ENCODE measurements at regions not wholly inside any gene's neighbourhood (a gene's known extent, or its start where the extent isn't known, plus 50 kb on each side); places are given as distances from the start of the nearest gene placed in this dataset.

GRCh38 chr14:22432348-22432976, 156.6 kb downstream of the DAD1 start:
- Histone ChIP-seq H3K4me1 (peaks cover 3 to 26% of the 10 kb centered on the region in 2 donors), H3K27me3 (no peaks in the 10 kb centered on the region), H3K9me3 (no peaks in the 10 kb centered on the region), H3K27ac (no peak overlapping the region), H3K4me3 (no peak overlapping the region), H3K36me3 (no peaks in the 10 kb centered on the region)
- no peak for TF ChIP-seq CTCF (IDR thresholded peaks at IDR 0.05)
- intact Hi-C loops (cut with DNase I) = no loop called here
- DNase-seq (ENCODE audit: low spot score in 2 of 2) = peak in 1 of 2 donors; percentile 70

GRCh38 chr14:22429546-22430294, 159.3 kb downstream of the DAD1 start:
- intact Hi-C loops (cut with DNase I) = no loop called here
- Histone ChIP-seq H3K4me3 (no peak overlapping the region), H3K9me3 (no peaks in the 10 kb centered on the region), H3K27me3 (no peaks in the 10 kb centered on the region), H3K27ac (no peak overlapping the region), H3K4me1 (peaks cover 3 to 29% of the 10 kb centered on the region in 2 donors), H3K36me3 (no peaks in the 10 kb centered on the region)
- DNase-seq (ENCODE audit: low spot score in 2 of 2) = no peak
- no peak for TF ChIP-seq CTCF (IDR thresholded peaks at IDR 0.05)

- Histone ChIP-seq H3K4me3 (peak overlapping the region in 1 of 2 donors; percentile 25), H3K9me3 (no peaks in the 10 kb centered on the region), H3K36me3 (no peaks in the 10 kb centered on the region), H3K27ac (no peak overlapping the region), H3K27me3 (no peaks in the 10 kb centered on the region), H3K4me1 (peaks cover 3 to 29% of the 10 kb centered on the region in 2 donors)
- no peak for TF ChIP-seq CTCF (IDR thresholded peaks at IDR 0.05)
- DNase-seq (ENCODE audit: low spot score in 2 of 2) = no peak
- intact Hi-C loops (cut with DNase I) = no loop called here
Measured at GRCh38 chr14:22428700-22429291, 160.2 kb downstream of the DAD1 start.

GRCh38 chr14:22427771-22428231, 161.2 kb downstream of the DAD1 start:
- H3K4me3 ChIP-seq = peak overlapping the region; percentile 23 to 44
- peak overlapping the region; percentile 33 to 46 for H3K27ac ChIP-seq
- H3K4me1 ChIP-seq = peaks cover 0 to 23% of the 10 kb centered on the region in 2 donors
- no peak for DNase-seq (ENCODE audit: low spot score in 2 of 2)
- H3K9me3 ChIP-seq = no peaks in the 10 kb centered on the region
- no peaks in the 10 kb centered on the region for H3K36me3 ChIP-seq
- no peak for TF ChIP-seq CTCF (IDR thresholded peaks at IDR 0.05)
- intact Hi-C loops (cut with DNase I) = loop anchor here (2.0 kb wide), 1 partner anchor 27 kb away; no protein-coding TSS in a partner anchor
- H3K27me3 ChIP-seq = no peaks in the 10 kb centered on the region

GRCh38 chr14:22426711-22427110, 162.3 kb downstream of the DAD1 start:
- Histone ChIP-seq H3K9me3 (no peaks in the 10 kb centered on the region), H3K27me3 (no peaks in the 10 kb centered on the region), H3K4me3 (no peak overlapping the region), H3K27ac (no peak overlapping the region), H3K36me3 (no peaks in the 10 kb centered on the region), H3K4me1 (peaks cover 0 to 17% of the 10 kb centered on the region in 2 donors)
- no peak for DNase-seq (ENCODE audit: low spot score in 2 of 2)
- TF ChIP-seq CTCF (IDR thresholded peaks at IDR 0.05) = no peak
- intact Hi-C loops (cut with DNase I) = loop anchor here (2.0 kb wide), 1 partner anchor 26 kb away; no protein-coding TSS in a partner anchor

Measured in ascending aorta (tissue), 2 donors.